ENCODE measurements at regions not wholly inside any gene's neighbourhood (a gene's known extent, or its start where the extent isn't known, plus 50 kb on each side); places are given as distances from the start of the nearest gene placed in this dataset.

- DNase-seq (ENCODE audit: low read depth) (no peak), FAIRE-seq (no peak)
- Histone ChIP-seq H3K27me3 (ENCODE audit: control insufficient read depth, insufficient read depth, low read length) (no peaks in the 10 kb centered on the region), H3K4me3 (ENCODE audit: low read depth, low read length) (no peak overlapping the region), H3K36me3 (ENCODE audit: control insufficient read depth, insufficient read depth, low read length) (no peaks in the 10 kb centered on the region)
- TF ChIP-seq CTCF (IDR thresholded peaks at IDR 0.05; ENCODE audit: insufficient read depth, low read length, severe bottlenecking) = no peak
These were observed 202.0 kb downstream of the GLI2 start for GRCh38 chr2:120937686-120938044.

GRCh38 chr2:120938045-120938771 is 202.5 kb downstream of the GLI2 start:
- Histone ChIP-seq H3K4me3 (ENCODE audit: low read depth, low read length) (no peak overlapping the region), H3K27me3 (ENCODE audit: control insufficient read depth, insufficient read depth, low read length) (no peaks in the 10 kb centered on the region), H3K36me3 (ENCODE audit: control insufficient read depth, insufficient read depth, low read length) (no peaks in the 10 kb centered on the region)
- DNase-seq (ENCODE audit: low read depth) (no peak), FAIRE-seq (no peak)
- no peak for TF ChIP-seq CTCF (IDR thresholded peaks at IDR 0.05; ENCODE audit: insufficient read depth, low read length, severe bottlenecking)

- DNase-seq (ENCODE audit: low read depth) (peak; percentile 88), FAIRE-seq (no peak)
- no peaks in the 10 kb centered on the region for H3K36me3 ChIP-seq (ENCODE audit: control insufficient read depth, insufficient read depth, low read length)
- no peaks in the 10 kb centered on the region for H3K27me3 ChIP-seq (ENCODE audit: control insufficient read depth, insufficient read depth, low read length)
- H3K4me3 ChIP-seq (ENCODE audit: low read depth, low read length) = no peak overlapping the region
- TF ChIP-seq CTCF (IDR thresholded peaks at IDR 0.05; ENCODE audit: insufficient read depth, low read length, severe bottlenecking) = no peak
These were observed 204.1 kb downstream of the GLI2 start for GRCh38 chr2:120939595-120940318.

- H3K36me3 ChIP-seq (ENCODE audit: control insufficient read depth, insufficient read depth, low read length) = no peaks in the 10 kb centered on the region
- FAIRE-seq = no peak
- no peak overlapping the region for H3K4me3 ChIP-seq (ENCODE audit: low read depth, low read length)
- no peak for DNase-seq (ENCODE audit: low read depth)
- no peaks in the 10 kb centered on the region for H3K27me3 ChIP-seq (ENCODE audit: control insufficient read depth, insufficient read depth, low read length)
- TF ChIP-seq CTCF (IDR thresholded peaks at IDR 0.05; ENCODE audit: insufficient read depth, low read length, severe bottlenecking) = no peak
These were observed 204.6 kb downstream of the GLI2 start for GRCh38 chr2:120940319-120940696.

- Histone ChIP-seq H3K27me3 (ENCODE audit: control insufficient read depth, insufficient read depth, low read length) (no peaks in the 10 kb centered on the region), H3K4me3 (ENCODE audit: low read depth, low read length) (no peak overlapping the region), H3K36me3 (ENCODE audit: control insufficient read depth, insufficient read depth, low read length) (no peaks in the 10 kb centered on the region)
- no peak for TF ChIP-seq CTCF (IDR thresholded peaks at IDR 0.05; ENCODE audit: insufficient read depth, low read length, severe bottlenecking)
- no peak for DNase-seq (ENCODE audit: low read depth)
- FAIRE-seq = no peak
These were observed 205.1 kb downstream of the GLI2 start for GRCh38 chr2:120940726-120941256.
